ENCODE measurements at regions not wholly inside any gene's neighbourhood (a gene's known extent, or its start where the extent isn't known, plus 50 kb on each side); places are given as distances from the start of the nearest gene placed in this dataset.

- no peak for TF ChIP-seq EZH2 (IDR thresholded peaks at IDR 0.05)
- TF ChIP-seq POLR2AphosphoS5 (IDR thresholded peaks at IDR 0.05; ENCODE audit: borderline replicate concordance, low read depth, low read length), result no peak
Measured at GRCh38 chr3:4071481-4072184, 231.5 kb upstream of the SETMAR start.
